ENCODE measurements at regions not wholly inside any gene's neighbourhood (a gene's known extent, or its start where the extent isn't known, plus 50 kb on each side); places are given as distances from the start of the nearest gene placed in this dataset.

- DNase-seq = no peak
- Mint-ChIP-seq H3K9me3 (peaks cover 0 to 3% (median 0%) of the 10 kb centered on the region in 5 donors), H3K4me1 (no peaks in the 10 kb centered on the region), H3K4me3 (no peak overlapping the region), H3K36me3 (no peaks in the 10 kb centered on the region), H3K27ac (no peak overlapping the region), H3K27me3 (peaks cover 0 to 4% of the 10 kb centered on the region in 2 donors)
- Histone ChIP-seq H3K4me3 (ENCODE audit: low read length) (no peak overlapping the region), H3K27ac (ENCODE audit: low read depth, low read length) (no peak overlapping the region), H3K36me3 (ENCODE audit: insufficient read depth, low read length) (no peaks in the 10 kb centered on the region), H3K4me1 (ENCODE audit: insufficient read depth, low read length) (no peaks in the 10 kb centered on the region), H3K27me3 (ENCODE audit: insufficient read depth, low read length, poor library complexity, severe bottlenecking) (no peaks in the 10 kb centered on the region), H3K9me3 (ENCODE audit: low read length) (no peaks in the 10 kb centered on the region)
- ChIA-PET CTCF (no interaction called here), POLR2A (no interaction called here)
These were observed 317.8 kb downstream of the TEX29 start for GRCh38 chr13:111638233-111638632.

DNA sequence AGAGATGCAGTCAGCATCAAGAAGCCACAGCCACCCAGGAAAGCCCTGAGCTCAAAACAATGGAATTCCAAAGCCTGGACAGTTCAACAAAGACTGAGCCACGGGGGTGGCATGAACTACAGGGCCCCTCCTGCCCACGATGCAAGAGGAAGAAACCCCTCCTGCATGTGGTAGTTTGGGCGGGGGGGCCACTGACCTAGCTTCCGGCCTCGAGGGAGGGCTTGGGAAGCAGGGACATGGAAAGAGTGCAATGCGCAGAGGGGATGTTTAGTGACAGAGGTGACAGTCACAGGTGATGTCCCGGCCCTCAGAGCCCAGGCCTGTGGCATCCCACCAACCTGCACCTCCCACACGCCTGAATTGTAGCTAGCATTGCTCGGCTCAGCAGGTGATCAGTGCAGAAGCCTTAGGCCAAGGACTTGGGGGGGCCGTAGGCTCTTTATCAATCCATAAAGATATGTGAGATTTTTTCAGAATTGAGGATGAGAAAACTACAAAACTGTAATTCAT is 318.8 kb downstream of the TEX29 start:
- Histone ChIP-seq H3K9me3 (ENCODE audit: low read length) (no peaks in the 10 kb centered on the region), H3K27me3 (ENCODE audit: insufficient read depth, low read length, poor library complexity, severe bottlenecking) (no peaks in the 10 kb centered on the region), H3K27ac (ENCODE audit: low read depth, low read length) (no peak overlapping the region), H3K4me3 (ENCODE audit: low read length) (no peak overlapping the region), H3K4me1 (ENCODE audit: insufficient read depth, low read length) (no peaks in the 10 kb centered on the region), H3K36me3 (ENCODE audit: insufficient read depth, low read length) (no peaks in the 10 kb centered on the region)
- no peak overlapping the region for H3K27ac Mint-ChIP-seq
- peaks cover 0 to 4% of the 10 kb centered on the region in 2 donors for H3K27me3 Mint-ChIP-seq
- POLR2A ChIA-PET = no interaction called here
- H3K4me1 Mint-ChIP-seq = no peaks in the 10 kb centered on the region
- H3K9me3 Mint-ChIP-seq = peaks cover 0 to 3% (median 0%) of the 10 kb centered on the region in 5 donors
- DNase-seq = no peak
- CTCF ChIA-PET = no interaction called here
- no peaks in the 10 kb centered on the region for H3K36me3 Mint-ChIP-seq
- no peak overlapping the region for H3K4me3 Mint-ChIP-seq

- H3K4me3 Mint-ChIP-seq = no peak overlapping the region
These were observed 319.6 kb downstream of the TEX29 start for GRCh38 chr13:111640006-111640405.

DNA sequence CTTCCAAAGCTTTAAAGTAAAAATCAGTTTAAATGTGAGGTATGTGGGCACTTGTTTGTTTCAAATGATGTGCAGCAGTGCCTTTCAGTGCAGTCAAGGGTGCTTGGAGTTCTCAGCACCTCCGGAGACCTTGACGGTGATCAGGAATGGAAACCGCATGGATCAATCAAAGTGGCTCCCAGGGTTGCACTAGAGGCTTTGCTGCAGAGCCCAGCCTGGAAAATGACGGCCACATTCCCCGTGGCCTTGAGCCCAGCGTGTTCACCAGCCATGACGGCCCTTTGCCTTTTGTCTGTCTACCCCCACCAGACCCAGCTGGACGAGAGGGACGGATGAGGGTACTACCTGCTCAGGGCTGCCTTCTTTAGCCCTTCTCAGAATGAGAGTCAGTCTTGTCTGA is 320.0 kb downstream of the TEX29 start:
- Mint-ChIP-seq H3K36me3 (no peaks in the 10 kb centered on the region), H3K9me3 (peaks cover 0 to 3% (median 0%) of the 10 kb centered on the region in 5 donors), H3K4me1 (no peaks in the 10 kb centered on the region), H3K27me3 (peaks cover 0 to 4% of the 10 kb centered on the region in 2 donors), H3K4me3 (no peak overlapping the region), H3K27ac (no peak overlapping the region)
- Histone ChIP-seq H3K27ac (ENCODE audit: low read depth, low read length) (no peak overlapping the region), H3K4me1 (ENCODE audit: insufficient read depth, low read length) (no peaks in the 10 kb centered on the region), H3K27me3 (ENCODE audit: insufficient read depth, low read length, poor library complexity, severe bottlenecking) (no peaks in the 10 kb centered on the region), H3K4me3 (ENCODE audit: low read length) (no peak overlapping the region), H3K36me3 (ENCODE audit: insufficient read depth, low read length) (no peaks in the 10 kb centered on the region), H3K9me3 (ENCODE audit: low read length) (no peaks in the 10 kb centered on the region)
- ChIA-PET POLR2A (no interaction called here), CTCF (no interaction called here)
- no peak for DNase-seq

More at GRCh38 chr13:111640006-111640405, 319.6 kb downstream of the TEX29 start:
- Histone ChIP-seq H3K27ac (ENCODE audit: low read depth, low read length) (no peak overlapping the region), H3K9me3 (ENCODE audit: low read length) (no peaks in the 10 kb centered on the region), H3K27me3 (ENCODE audit: insufficient read depth, low read length, poor library complexity, severe bottlenecking) (no peaks in the 10 kb centered on the region), H3K4me3 (ENCODE audit: low read length) (no peak overlapping the region), H3K4me1 (ENCODE audit: insufficient read depth, low read length) (no peaks in the 10 kb centered on the region), H3K36me3 (ENCODE audit: insufficient read depth, low read length) (no peaks in the 10 kb centered on the region)
- Mint-ChIP-seq H3K4me1 (no peaks in the 10 kb centered on the region), H3K9me3 (peaks cover 0 to 3% (median 0%) of the 10 kb centered on the region in 5 donors), H3K27me3 (peaks cover 0 to 4% of the 10 kb centered on the region in 2 donors), H3K36me3 (no peaks in the 10 kb centered on the region), H3K27ac (no peak overlapping the region)
- POLR2A ChIA-PET = no interaction called here
- no peak for DNase-seq
- CTCF ChIA-PET = no interaction called here

- no peak overlapping the region for H3K4me3 Mint-ChIP-seq
- no peaks in the 10 kb centered on the region for H3K36me3 ChIP-seq (ENCODE audit: insufficient read depth, low read length)
- H3K4me1 ChIP-seq (ENCODE audit: insufficient read depth, low read length) = no peaks in the 10 kb centered on the region
- POLR2A ChIA-PET = no interaction called here
- peaks cover 0 to 2% (median 0%) of the 10 kb centered on the region in 5 donors for H3K9me3 Mint-ChIP-seq
- H3K27me3 ChIP-seq (ENCODE audit: insufficient read depth, low read length, poor library complexity, severe bottlenecking) = no peaks in the 10 kb centered on the region
- CTCF ChIA-PET = no interaction called here
- no peaks in the 10 kb centered on the region for H3K9me3 ChIP-seq (ENCODE audit: low read length)
- H3K4me3 ChIP-seq (ENCODE audit: low read length) = no peak overlapping the region
- no peak for DNase-seq
- no peak overlapping the region for H3K27ac Mint-ChIP-seq
- no peak overlapping the region for H3K27ac ChIP-seq (ENCODE audit: low read depth, low read length)
- peaks cover 0 to 6% of the 10 kb centered on the region in 2 donors for H3K27me3 Mint-ChIP-seq
- H3K36me3 Mint-ChIP-seq = no peaks in the 10 kb centered on the region
- no peaks in the 10 kb centered on the region for H3K4me1 Mint-ChIP-seq
These were observed 321.8 kb downstream of the TEX29 start for GRCh38 chr13:111642156-111642767.

- H3K4me1 Mint-ChIP-seq = no peaks in the 10 kb centered on the region
- peaks cover 0 to 2% of the 10 kb centered on the region in 2 donors for H3K27me3 Mint-ChIP-seq
- Histone ChIP-seq H3K36me3 (ENCODE audit: insufficient read depth, low read length) (no peaks in the 10 kb centered on the region), H3K27me3 (ENCODE audit: insufficient read depth, low read length, poor library complexity, severe bottlenecking) (no peaks in the 10 kb centered on the region), H3K4me1 (ENCODE audit: insufficient read depth, low read length) (no peaks in the 10 kb centered on the region), H3K9me3 (ENCODE audit: low read length) (no peaks in the 10 kb centered on the region), H3K4me3 (ENCODE audit: low read length) (no peak overlapping the region), H3K27ac (ENCODE audit: low read depth, low read length) (no peak overlapping the region)
- H3K4me3 Mint-ChIP-seq = no peak overlapping the region
- DNase-seq = no peak
- H3K36me3 Mint-ChIP-seq = no peaks in the 10 kb centered on the region
- peaks cover 0 to 2% (median 0%) of the 10 kb centered on the region in 5 donors for H3K9me3 Mint-ChIP-seq
- no peak overlapping the region for H3K27ac Mint-ChIP-seq
- CTCF ChIA-PET = no interaction called here
- POLR2A ChIA-PET = no interaction called here
These were observed 324.3 kb downstream of the TEX29 start for GRCh38 chr13:111644750-111645149.

- Histone ChIP-seq H3K36me3 (ENCODE audit: insufficient read depth, low read length) (no peaks in the 10 kb centered on the region), H3K4me3 (ENCODE audit: low read length) (no peak overlapping the region), H3K27me3 (ENCODE audit: insufficient read depth, low read length, poor library complexity, severe bottlenecking) (no peaks in the 10 kb centered on the region), H3K27ac (ENCODE audit: low read depth, low read length) (no peak overlapping the region), H3K4me1 (ENCODE audit: insufficient read depth, low read length) (no peaks in the 10 kb centered on the region), H3K9me3 (ENCODE audit: low read length) (no peaks in the 10 kb centered on the region)
- ChIA-PET CTCF (no interaction called here), POLR2A (no interaction called here)
- Mint-ChIP-seq H3K4me1 (no peaks in the 10 kb centered on the region), H3K4me3 (no peak overlapping the region), H3K36me3 (no peaks in the 10 kb centered on the region), H3K27me3 (peaks cover under 1 to 2% of the 10 kb centered on the region in 2 donors), H3K27ac (no peak overlapping the region), H3K9me3 (peaks cover 0 to 2% (median 0%) of the 10 kb centered on the region in 5 donors)
- DNase-seq = no peak
These were observed 324.8 kb downstream of the TEX29 start for GRCh38 chr13:111645198-111645597.

- Histone ChIP-seq H3K27me3 (ENCODE audit: insufficient read depth, low read length, poor library complexity, severe bottlenecking) (no peaks in the 10 kb centered on the region), H3K4me1 (ENCODE audit: insufficient read depth, low read length) (no peaks in the 10 kb centered on the region), H3K36me3 (ENCODE audit: insufficient read depth, low read length) (no peaks in the 10 kb centered on the region), H3K27ac (ENCODE audit: low read depth, low read length) (no peak overlapping the region), H3K4me3 (ENCODE audit: low read length) (no peak overlapping the region), H3K9me3 (ENCODE audit: low read length) (no peaks in the 10 kb centered on the region)
- Mint-ChIP-seq H3K36me3 (no peaks in the 10 kb centered on the region), H3K27ac (no peak overlapping the region), H3K27me3 (peaks cover 2 to 7% of the 10 kb centered on the region in 2 donors), H3K9me3 (peaks cover 0 to 2% (median 0%) of the 10 kb centered on the region in 5 donors), H3K4me3 (no peak overlapping the region), H3K4me1 (no peaks in the 10 kb centered on the region)
- DNase-seq = no peak
- POLR2A ChIA-PET = no interaction called here
- CTCF ChIA-PET = no interaction called here
These were observed 325.4 kb downstream of the TEX29 start for GRCh38 chr13:111645598-111646455.
